SU-DHL-6 (cell line): ENCODE measurements at regions not wholly inside any gene's neighbourhood (a gene's known extent, or its start where the extent isn't known, plus 50 kb on each side); places are given as distances from the start of the nearest gene placed in this dataset.

Source experiments
- H2AFZ ChIP-seq: fragments of 200-600 bp; sonication (generic); 2 replicates; pipeline ENCODE4 v1.6.1; 2014; ENCODE audit warnings: low read depth, mild to moderate bottlenecking, moderate library complexity, mixed read lengths, antibody characterized with exemption, low read length; ENCODE audit not compliant: severe bottlenecking
- H3F3A ChIP-seq: fragments of 200-600 bp; shearing (Covaris generic); 2 replicates; pipeline ENCODE4 v1.6.0; 2016; ENCODE audit warnings: antibody characterized with exemption, mild to moderate bottlenecking; ENCODE audit not compliant: insufficient read depth
- H3K27ac ChIP-seq: fragments of 200-600 bp; sonication (generic); 2 replicates; pipeline ENCODE4 v1.5.1; 2016; ENCODE audit warnings: low read depth, mild to moderate bottlenecking, low read length, moderate library complexity, mixed read lengths
- H3K27me3 ChIP-seq: fragments of 200-600 bp; sonication (generic), shearing (Covaris generic); 2 replicates; pipeline ENCODE4 v1.6.0; 2014; ENCODE audit warnings: mild to moderate bottlenecking, low read length
- H3K36me3 ChIP-seq: fragments of 200-600 bp; sonication (generic); 2 replicates; pipeline ENCODE4 v1.6.1; 2014; ENCODE audit warnings: mild to moderate bottlenecking, low read length, mixed read lengths
- H3K4me2 ChIP-seq: fragments of 300-600, 200-600 bp; shearing (Covaris generic), sonication (generic); 2 replicates; pipeline ENCODE4 v1.6.0; 2014; ENCODE audit warnings: low read length, low read depth, mild to moderate bottlenecking; ENCODE audit not compliant: poor library complexity, severe bottlenecking
- H3K4me3 ChIP-seq: fragments of 200-600 bp; sonication (generic); 2 replicates; pipeline ENCODE4 v1.5.1; 2014; ENCODE audit warnings: antibody characterized with exemption, low read length, mild to moderate bottlenecking, mixed read lengths; ENCODE audit not compliant: insufficient read depth, poor library complexity, severe bottlenecking
- H3K79me2 ChIP-seq: fragments of 200-600 bp; sonication (generic); 2 replicates; pipeline ENCODE4 v1.6.1; 2014; ENCODE audit warnings: mild to moderate bottlenecking, low read length, moderate library complexity; ENCODE audit not compliant: insufficient read depth
- H3K9ac ChIP-seq: fragments of 200-600 bp; sonication (generic); 2 replicates; pipeline ENCODE4 v1.7.0; 2014; ENCODE audit warnings: mild to moderate bottlenecking, low read length
- H3K9me2 ChIP-seq: fragments of 200-600 bp; sonication (generic); replicated peaks from 2 replicates; pipeline ENCODE4 v1.6.1; 2014; ENCODE audit warnings: low read length; ENCODE audit not compliant: insufficient read depth
- H3K9me3 ChIP-seq: fragments of 200-600 bp; sonication (generic); 2 replicates; pipeline ENCODE4 v1.6.1; 2014; ENCODE audit warnings: low read length, mixed read lengths; ENCODE audit not compliant: insufficient read depth
- H4K20me1 ChIP-seq: fragments of 200-600 bp; sonication (generic); 2 replicates; pipeline ENCODE4 v1.6.1; 2014; ENCODE audit warnings: low read depth, mild to moderate bottlenecking, antibody characterized with exemption, low read length, moderate library complexity, mixed read lengths
- CTCF ChIP-seq: fragments of 200-600 bp; sonication (generic); IDR thresholded peaks from one replicate; pipeline ENCODE4 v1.5.1; 2017; ENCODE audit warnings: antibody characterized with exemption, mild to moderate bottlenecking, low read length, moderate library complexity; ENCODE audit not compliant: insufficient read depth, poor library complexity, severe bottlenecking
- EZH2phosphoT487 ChIP-seq: fragments of 200-600 bp; sonication (generic), shearing (Covaris generic); conservative IDR thresholded peaks from 2 replicates; pipeline ENCODE4 v1.6.1; 2018; ENCODE audit warnings: mild to moderate bottlenecking, antibody characterized with exemption, low read length, moderate library complexity, mixed read lengths

GRCh38 chr2:144654523-144654922, 134.6 kb upstream of the ZEB2 start:
- no peak for TF ChIP-seq EZH2phosphoT487
- no peak for TF ChIP-seq CTCF
- Histone ChIP-seq H3K4me3 (no peak overlapping the region), H3K9me2 (no peaks in the 10 kb centered on the region), H3F3A (no peaks in the 10 kb centered on the region), H3K9ac (no peak overlapping the region), H3K9me3 (no peaks in the 10 kb centered on the region), H3K36me3 (no peaks in the 10 kb centered on the region), H3K79me2 (no peaks in the 10 kb centered on the region), H3K27me3 (no peaks in the 10 kb centered on the region), H2AFZ (no peak overlapping the region), H4K20me1 (no peaks in the 10 kb centered on the region), H3K4me2 (no peak overlapping the region), H3K27ac (no peak overlapping the region)

GRCh38 chr2:144650907-144651306, 131.0 kb upstream of the ZEB2 start:
- Histone ChIP-seq H3K9ac (no peak overlapping the region), H3K4me2 (no peak overlapping the region), H3K79me2 (no peaks in the 10 kb centered on the region), H3K9me3 (no peaks in the 10 kb centered on the region), H3K36me3 (no peaks in the 10 kb centered on the region), H3K4me3 (no peak overlapping the region), H3F3A (no peaks in the 10 kb centered on the region), H3K27ac (no peak overlapping the region), H2AFZ (no peak overlapping the region), H3K9me2 (no peaks in the 10 kb centered on the region), H3K27me3 (no peaks in the 10 kb centered on the region), H4K20me1 (no peaks in the 10 kb centered on the region)
- TF ChIP-seq EZH2phosphoT487, result no peak
- TF ChIP-seq CTCF, result no peak

- Histone ChIP-seq H3K27me3 (no peaks in the 10 kb centered on the region), H3K9me3 (no peaks in the 10 kb centered on the region), H3F3A (no peaks in the 10 kb centered on the region), H2AFZ (no peak overlapping the region), H3K4me2 (no peak overlapping the region), H4K20me1 (no peaks in the 10 kb centered on the region), H3K4me3 (no peak overlapping the region), H3K9me2 (no peaks in the 10 kb centered on the region), H3K79me2 (no peaks in the 10 kb centered on the region), H3K36me3 (no peaks in the 10 kb centered on the region), H3K27ac (no peak overlapping the region), H3K9ac (no peak overlapping the region)
- TF ChIP-seq EZH2phosphoT487 (no peak), CTCF (no peak)
These were observed 129.0 kb upstream of the ZEB2 start for GRCh38 chr2:144648837-144649465.
